WERI-Rb-1 (cell line): ENCODE measurements at regions not wholly inside any gene's neighbourhood (a gene's known extent, or its start where the extent isn't known, plus 50 kb on each side); places are given as distances from the start of the nearest gene placed in this dataset.

ENCODE experiments used
- DNase-seq: peaks from one replicate; pipeline ENCODE4 v3.0.0-alpha.2; 2020
- H3K27ac ChIP-seq: fragments of 250-450 bp; sonication (Bioruptor Pico); 2 replicates; pipeline ENCODE4 v1.5.1; 2020; ENCODE audit warnings: mild to moderate bottlenecking, moderate library complexity
- H3K27me3 ChIP-seq: fragments of 250-450 bp; sonication (Bioruptor Pico); 2 replicates; pipeline ENCODE4 v1.5.1; 2021; ENCODE audit warnings: mild to moderate bottlenecking, low read depth, moderate library complexity; ENCODE audit not compliant: insufficient read depth, severe bottlenecking
- H3K36me3 ChIP-seq: fragments of 250-450 bp; sonication (Bioruptor Pico); 2 replicates; pipeline ENCODE4 v1.5.1; 2020; ENCODE audit warnings: mild to moderate bottlenecking, moderate library complexity
- H3K4me3 ChIP-seq: 2 replicates; pipeline ENCODE4 v1.5.1; 2011; ENCODE audit warnings: low read depth, mild to moderate bottlenecking, control low read depth, low read length
- H3K9me3 ChIP-seq: fragments of 250-450 bp; sonication (Bioruptor Pico); 2 replicates; pipeline ENCODE4 v1.5.1; 2021; ENCODE audit warnings: mild to moderate bottlenecking, moderate library complexity; ENCODE audit not compliant: severe bottlenecking
- TF ChIP-seq, protein P1 (sequence below): IDR thresholded peaks from 2 replicates; pipeline ENCODE4 v1.5.1; 2011; ENCODE audit warnings: low read depth, mild to moderate bottlenecking, control low read depth, inconsistent platforms, low read length

DNA sequence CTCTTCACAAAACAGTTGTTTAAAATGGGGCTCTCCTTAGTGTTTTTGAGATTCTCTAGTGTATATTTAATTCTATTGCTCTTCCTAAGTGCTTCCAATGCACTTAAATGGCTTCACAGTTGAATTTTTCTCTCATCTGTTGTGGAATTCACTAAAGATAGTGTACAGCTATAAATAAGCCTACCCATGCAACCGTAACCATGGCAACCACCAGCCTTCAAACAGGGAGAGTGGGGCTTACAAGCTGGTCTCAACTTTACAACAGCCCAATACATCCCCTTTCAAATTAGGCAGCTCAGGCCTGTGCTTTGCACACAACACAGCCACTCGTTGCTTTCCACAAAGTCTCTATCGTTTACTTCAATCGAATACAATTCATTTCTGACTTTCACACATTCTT, 144.0 kb upstream of the PLPPR1 start:
- no peaks in the 10 kb centered on the region for H3K27me3 ChIP-seq
- H3K9me3 ChIP-seq, result no peaks in the 10 kb centered on the region
- H3K36me3 ChIP-seq, result no peaks in the 10 kb centered on the region
- H3K4me3 ChIP-seq, result no peak overlapping the region
- H3K27ac ChIP-seq, result no peak overlapping the region
- TF ChIP-seq, protein P1, sequence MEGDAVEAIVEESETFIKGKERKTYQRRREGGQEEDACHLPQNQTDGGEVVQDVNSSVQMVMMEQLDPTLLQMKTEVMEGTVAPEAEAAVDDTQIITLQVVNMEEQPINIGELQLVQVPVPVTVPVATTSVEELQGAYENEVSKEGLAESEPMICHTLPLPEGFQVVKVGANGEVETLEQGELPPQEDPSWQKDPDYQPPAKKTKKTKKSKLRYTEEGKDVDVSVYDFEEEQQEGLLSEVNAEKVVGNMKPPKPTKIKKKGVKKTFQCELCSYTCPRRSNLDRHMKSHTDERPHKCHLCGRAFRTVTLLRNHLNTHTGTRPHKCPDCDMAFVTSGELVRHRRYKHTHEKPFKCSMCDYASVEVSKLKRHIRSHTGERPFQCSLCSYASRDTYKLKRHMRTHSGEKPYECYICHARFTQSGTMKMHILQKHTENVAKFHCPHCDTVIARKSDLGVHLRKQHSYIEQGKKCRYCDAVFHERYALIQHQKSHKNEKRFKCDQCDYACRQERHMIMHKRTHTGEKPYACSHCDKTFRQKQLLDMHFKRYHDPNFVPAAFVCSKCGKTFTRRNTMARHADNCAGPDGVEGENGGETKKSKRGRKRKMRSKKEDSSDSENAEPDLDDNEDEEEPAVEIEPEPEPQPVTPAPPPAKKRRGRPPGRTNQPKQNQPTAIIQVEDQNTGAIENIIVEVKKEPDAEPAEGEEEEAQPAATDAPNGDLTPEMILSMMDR, result no peak
- DNase-seq, result no peak

DNA sequence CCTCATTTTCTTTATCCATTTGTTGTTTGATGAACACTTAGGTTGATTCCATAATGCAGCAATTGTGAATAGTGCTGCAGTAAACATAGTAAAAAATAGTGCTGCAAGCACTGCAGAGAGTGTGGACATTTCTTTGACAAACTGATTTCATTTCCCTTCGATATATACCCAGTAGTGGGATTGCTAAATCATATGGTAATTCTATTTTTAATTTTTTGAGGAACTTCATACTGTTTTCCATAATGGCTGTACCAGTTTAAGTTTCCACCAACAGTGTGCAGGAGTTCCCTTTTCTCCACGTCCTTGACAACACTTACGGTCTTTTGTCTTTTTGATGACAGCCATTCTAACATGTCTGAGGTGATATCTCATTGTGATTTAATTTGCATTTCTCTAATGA, 138.2 kb upstream of the PLPPR1 start:
- Histone ChIP-seq H3K4me3 (no peak overlapping the region), H3K27me3 (no peaks in the 10 kb centered on the region), H3K9me3 (no peaks in the 10 kb centered on the region), H3K36me3 (no peaks in the 10 kb centered on the region), H3K27ac (no peak overlapping the region)
- DNase-seq, result no peak
- TF ChIP-seq, protein P1, result no peak

DNA sequence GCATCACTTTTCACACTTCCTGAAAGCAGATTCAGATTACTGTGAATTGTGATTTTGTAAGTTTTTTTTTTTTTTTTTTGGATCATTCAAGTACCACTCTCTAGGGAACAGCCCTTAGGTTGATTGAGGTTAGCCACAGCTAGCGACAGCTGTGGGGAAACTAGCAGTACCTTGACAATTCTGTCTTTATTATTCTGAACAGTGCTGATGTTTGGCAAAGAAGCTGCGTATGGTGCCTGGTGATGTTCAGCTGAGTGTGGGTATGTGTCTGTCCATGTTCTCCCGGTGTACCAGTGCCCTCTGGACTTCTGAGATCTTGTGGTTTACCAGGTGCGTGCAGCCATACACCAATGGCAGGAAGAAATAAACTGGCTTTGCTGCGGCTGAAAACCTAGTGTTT, 117.3 kb upstream of the PLPPR1 start:
- DNase-seq, result no peak
- TF ChIP-seq, protein P1, result no peak

DNA sequence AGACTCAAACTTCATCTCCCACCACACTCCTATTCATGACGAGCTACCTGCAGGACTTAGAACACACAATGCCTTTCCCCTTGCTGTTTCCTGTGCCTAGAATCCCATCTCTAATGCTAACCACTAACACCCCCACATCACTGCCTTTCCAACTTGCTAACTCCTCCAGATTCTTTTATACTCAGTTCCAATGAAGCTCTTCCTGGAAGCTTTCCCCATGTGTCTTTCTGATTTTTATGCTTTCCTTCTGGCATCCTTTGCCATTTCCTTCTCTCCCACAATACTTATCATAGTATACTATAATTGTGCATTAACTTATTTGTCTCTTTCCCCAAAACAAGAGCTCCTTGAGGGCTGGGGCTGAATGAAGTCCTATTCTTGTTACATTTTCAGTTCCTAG, 115.3 kb upstream of the PLPPR1 start:
- TF ChIP-seq, protein P1, result no peak
- H3K36me3 ChIP-seq, result no peaks in the 10 kb centered on the region
- no peak for DNase-seq
- no peak overlapping the region for H3K4me3 ChIP-seq
- no peaks in the 10 kb centered on the region for H3K9me3 ChIP-seq
- H3K27ac ChIP-seq, result no peak overlapping the region
- no peaks in the 10 kb centered on the region for H3K27me3 ChIP-seq

More for the DNA sequence above, 117.3 kb upstream of the PLPPR1 start:
- Histone ChIP-seq H3K36me3 (no peaks in the 10 kb centered on the region), H3K27ac (no peak overlapping the region), H3K9me3 (no peaks in the 10 kb centered on the region), H3K27me3 (no peaks in the 10 kb centered on the region), H3K4me3 (no peak overlapping the region)

DNA sequence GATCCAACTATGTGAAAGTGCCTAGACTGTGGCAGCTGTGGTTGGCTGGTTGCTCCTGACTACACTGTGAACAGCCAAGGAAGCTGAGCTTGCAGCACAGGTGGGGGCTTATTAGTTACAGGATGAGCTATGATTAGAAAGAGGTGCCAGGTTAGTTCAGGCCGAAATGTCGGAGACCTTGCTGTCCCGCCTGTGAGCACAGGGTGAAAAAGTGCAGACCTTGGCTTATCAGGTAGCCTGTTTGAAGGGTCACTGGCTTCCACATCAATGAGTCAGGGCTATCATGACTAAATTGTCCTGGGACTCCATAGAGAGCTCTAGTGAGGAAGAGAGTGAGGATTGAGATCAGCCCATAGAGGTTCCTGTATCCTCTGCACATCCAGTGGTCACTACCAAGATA, 114.3 kb upstream of the PLPPR1 start:
- H3K36me3 ChIP-seq, result no peaks in the 10 kb centered on the region
- H3K4me3 ChIP-seq, result no peak overlapping the region
- TF ChIP-seq, protein P1, result no peak
- H3K27me3 ChIP-seq, result no peaks in the 10 kb centered on the region
- H3K27ac ChIP-seq, result no peak overlapping the region
- no peaks in the 10 kb centered on the region for H3K9me3 ChIP-seq
- DNase-seq, result no peak

DNA sequence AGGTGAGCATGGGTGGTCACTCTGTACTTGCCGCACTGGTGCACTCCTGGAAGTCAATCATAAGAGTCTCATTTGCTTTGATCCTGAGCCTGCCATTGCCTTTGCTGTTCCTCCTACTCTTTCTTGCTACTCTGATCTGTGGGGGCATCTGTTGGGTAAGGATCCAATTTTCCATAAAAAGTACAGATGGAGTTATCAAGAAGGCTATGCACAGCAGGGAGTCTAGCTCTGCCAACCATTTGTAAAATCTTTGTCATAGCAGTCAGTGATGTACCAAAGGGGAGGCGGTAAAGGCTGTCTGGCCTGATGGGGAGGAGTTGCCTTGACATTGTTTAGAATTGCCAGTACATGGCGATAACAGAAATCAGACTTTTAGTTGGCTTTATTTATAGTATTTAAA, 109.0 kb upstream of the PLPPR1 start:
- H3K9me3 ChIP-seq, result no peaks in the 10 kb centered on the region
- H3K36me3 ChIP-seq, result no peaks in the 10 kb centered on the region
- TF ChIP-seq, protein P1, result no peak
- no peak overlapping the region for H3K27ac ChIP-seq
- DNase-seq, result no peak
- no peak overlapping the region for H3K4me3 ChIP-seq
- no peaks in the 10 kb centered on the region for H3K27me3 ChIP-seq
